ENCODE measurements at regions not wholly inside any gene's neighbourhood (a gene's known extent, or its start where the extent isn't known, plus 50 kb on each side); places are given as distances from the start of the nearest gene placed in this dataset.
A peak's percentile ranks its signal among the peaks of the same experiment; 100 is the strongest.

- ChIA-PET CTCF (interaction anchor here (0.7 kb wide), 1 partner anchor 238 kb away, joined by 3 read pairs; no protein-coding TSS in a partner anchor), POLR2A (no interaction called here)
- no peaks in the 10 kb centered on the region for H3K9me3 ChIP-seq (ENCODE audit: control insufficient read depth, insufficient read depth, low read depth, low read length)
- no peak overlapping the region for H3K4me3 ChIP-seq (ENCODE audit: low read depth, low read length)
- H3K4me1 ChIP-seq (ENCODE audit: control insufficient read depth, insufficient read depth, low read length), result no peaks in the 10 kb centered on the region
- no peak overlapping the region for H3K27ac ChIP-seq (ENCODE audit: extremely low read depth, low read depth, low read length)
- TF ChIP-seq KLF10 (tag by site-specific recombination; IDR thresholded peaks at IDR 0.05) (no peak), SALL2 (tag by site-specific recombination; IDR thresholded peaks at IDR 0.05; ENCODE audit: borderline replicate concordance) (no peak), ZNF426 (tag by site-specific recombination; IDR thresholded peaks at IDR 0.05) (no peak), ZNF626 (tag by site-specific recombination; IDR thresholded peaks at IDR 0.05) (no peak), ZXDB (tag by site-specific recombination; IDR thresholded peaks at IDR 0.05) (no peak), ZNF610 (tag by site-specific recombination; IDR thresholded peaks at IDR 0.05; ENCODE audit: borderline replicate concordance) (no peak), ZNF302 (tag by site-specific recombination; IDR thresholded peaks at IDR 0.05; ENCODE audit: low read depth) (no peak), ZSCAN18 (tag by site-specific recombination; IDR thresholded peaks at IDR 0.05) (no peak), ZNF624 (tag by site-specific recombination; IDR thresholded peaks at IDR 0.05) (no peak), ZBTB8A (tag by site-specific recombination; IDR thresholded peaks at IDR 0.05) (no peak), ZBTB44 (tag by site-specific recombination; IDR thresholded peaks at IDR 0.05) (no peak), ZNF560 (tag by site-specific recombination; IDR thresholded peaks at IDR 0.05; ENCODE audit: borderline replicate concordance) (no peak), ZBTB6 (tag by site-specific recombination; IDR thresholded peaks at IDR 0.05) (no peak), YY2 (tag by site-specific recombination; IDR thresholded peaks at IDR 0.05) (no peak), FEZF1 (tag by site-specific recombination; IDR thresholded peaks at IDR 0.05) (no peak), ZNF140 (tag by site-specific recombination; IDR thresholded peaks at IDR 0.05) (no peak), GLIS1 (tag by site-specific recombination; IDR thresholded peaks at IDR 0.05) (no peak)
- H3K36me3 ChIP-seq (ENCODE audit: control insufficient read depth in 2 of 2, insufficient read depth in 1 of 2, low read length in 2 of 2), result no peaks in the 10 kb centered on the region
Observed at GRCh38 chr13:57862879-57863278, 231.3 kb downstream of the PCDH17 start.

GRCh38 chr13:57865600-57866294 lies 234.2 kb downstream of the PCDH17 start:
- H3K4me1 ChIP-seq (ENCODE audit: control insufficient read depth, insufficient read depth, low read length), result no peaks in the 10 kb centered on the region
- TF ChIP-seq TRIM28 (IDR thresholded peaks at IDR 0.05; ENCODE audit: borderline replicate concordance, low read length) (peak; percentile 87; the same call in 1 of the 2 replicates), GLI4 (tag by site-specific recombination; IDR thresholded peaks at IDR 0.05) (no peak), SETDB1 (IDR thresholded peaks at IDR 0.05; ENCODE audit: insufficient read length, low read length) (peak; percentile 84), ZSCAN30 (tag by site-specific recombination; IDR thresholded peaks at IDR 0.05) (no peak), TCF7L2 (IDR thresholded peaks at IDR 0.05; ENCODE audit: borderline replicate concordance, low read depth, low read length) (no peak), ZNF645 (tag by site-specific recombination; IDR thresholded peaks at IDR 0.05) (no peak), REPIN1 (tag by site-specific recombination; IDR thresholded peaks at IDR 0.05; ENCODE audit: low read depth) (no peak)

More at GRCh38 chr13:57865600-57866294, 234.2 kb downstream of the PCDH17 start:
- CTCF ChIA-PET, result no interaction called here
- no peak overlapping the region for H3K4me3 ChIP-seq (ENCODE audit: low read depth, low read length)
- no peaks in the 10 kb centered on the region for H3K9me3 ChIP-seq (ENCODE audit: control insufficient read depth, insufficient read depth, low read depth, low read length)
- no peak overlapping the region for H3K27ac ChIP-seq (ENCODE audit: extremely low read depth, low read depth, low read length)
- POLR2A ChIA-PET, result no interaction called here
- no peaks in the 10 kb centered on the region for H3K36me3 ChIP-seq (ENCODE audit: control insufficient read depth in 2 of 2, insufficient read depth in 1 of 2, low read length in 2 of 2)

Data from HEK293 (cell line).